Chondrocyte (in vitro differentiated cells): ENCODE measurements at regions not wholly inside any gene's neighbourhood (a gene's known extent, or its start where the extent isn't known, plus 50 kb on each side); places are given as distances from the start of the nearest gene placed in this dataset.

Experiments used
- DNase-seq: peaks from one replicate; pipeline ENCODE4 v3.0.0; 2021; ENCODE audit warnings: mixed read lengths, low spot score
- H3K27ac Mint-ChIP-seq: one replicate; pipeline ENCODE4 v1.8.0; 2021; ENCODE audit warnings: mild to moderate bottlenecking, moderate library complexity, mixed read lengths; ENCODE audit not compliant: unreplicated experiment
- H3K27me3 Mint-ChIP-seq: 2 replicates; pipeline ENCODE4 v1.8.0; 2021; ENCODE audit warnings: low read depth, mixed read lengths
- H3K36me3 Mint-ChIP-seq: 2 replicates; pipeline ENCODE4 v1.8.0; 2021; ENCODE audit warnings: low read depth, mixed read lengths
- H3K4me1 Mint-ChIP-seq: 2 replicates; pipeline ENCODE4 v1.8.0; 2021; ENCODE audit warnings: low read depth, mild to moderate bottlenecking, mixed read lengths
- H3K4me3 Mint-ChIP-seq: one replicate; pipeline ENCODE4 v1.8.0; 2021; ENCODE audit warnings: mild to moderate bottlenecking, moderate library complexity, mixed read lengths; ENCODE audit not compliant: unreplicated experiment
- H3K9me3 Mint-ChIP-seq: 2 replicates; pipeline ENCODE4 v1.8.0; 2021; ENCODE audit warnings: low read depth, mixed read lengths
- CTCF ChIP-seq: fragments of 200-600 bp; sonication (generic); IDR thresholded peaks from 2 replicates; pipeline ENCODE4 v1.5.0; 2021; ENCODE audit warnings: antibody characterized with exemption, mild to moderate bottlenecking, moderate library complexity

- DNase-seq, result no peak
- Mint-ChIP-seq H3K27ac (no peak overlapping the region), H3K27me3 (no peaks in the 10 kb centered on the region), H3K4me3 (no peak overlapping the region), H3K9me3 (peaks cover 5% of the 10 kb centered on the region), H3K36me3 (no peaks in the 10 kb centered on the region), H3K4me1 (no peaks in the 10 kb centered on the region)
- no peak for TF ChIP-seq CTCF
Measured at GRCh38 chr11:133698654-133699053, 146.7 kb downstream of the SPATA19 start.

- Mint-ChIP-seq H3K27ac (no peak overlapping the region), H3K4me3 (no peak overlapping the region), H3K4me1 (no peaks in the 10 kb centered on the region), H3K9me3 (peaks cover 5% of the 10 kb centered on the region), H3K27me3 (no peaks in the 10 kb centered on the region), H3K36me3 (no peaks in the 10 kb centered on the region)
- no peak for TF ChIP-seq CTCF
- no peak for DNase-seq
Measured at GRCh38 chr11:133697603-133698180, 147.6 kb downstream of the SPATA19 start.

- H3K36me3 Mint-ChIP-seq, result no peaks in the 10 kb centered on the region
- no peak overlapping the region for H3K27ac Mint-ChIP-seq
- no peak for TF ChIP-seq CTCF
- H3K27me3 Mint-ChIP-seq, result no peaks in the 10 kb centered on the region
- H3K4me3 Mint-ChIP-seq, result no peak overlapping the region
- H3K4me1 Mint-ChIP-seq, result no peaks in the 10 kb centered on the region
- DNase-seq, result no peak
- H3K9me3 Mint-ChIP-seq, result peaks cover 5% of the 10 kb centered on the region
Measured at GRCh38 chr11:133697161-133697560, 148.2 kb downstream of the SPATA19 start.

GRCh38 chr11:133695387-133695786, 149.9 kb downstream of the SPATA19 start:
- no peaks in the 10 kb centered on the region for H3K36me3 Mint-ChIP-seq
- H3K27me3 Mint-ChIP-seq, result no peaks in the 10 kb centered on the region
- no peaks in the 10 kb centered on the region for H3K4me1 Mint-ChIP-seq
- no peak overlapping the region for H3K27ac Mint-ChIP-seq
- no peak for DNase-seq
- peaks cover 5% of the 10 kb centered on the region for H3K9me3 Mint-ChIP-seq
- TF ChIP-seq CTCF, result no peak
- no peak overlapping the region for H3K4me3 Mint-ChIP-seq

GRCh38 chr11:133694701-133695100, 150.6 kb downstream of the SPATA19 start:
- Mint-ChIP-seq H3K27ac (no peak overlapping the region), H3K4me1 (no peaks in the 10 kb centered on the region), H3K36me3 (no peaks in the 10 kb centered on the region), H3K4me3 (no peak overlapping the region), H3K27me3 (no peaks in the 10 kb centered on the region), H3K9me3 (peaks cover 5% of the 10 kb centered on the region)
- DNase-seq, result no peak
- TF ChIP-seq CTCF, result no peak
